ENCODE measurements at regions not wholly inside any gene's neighbourhood (a gene's known extent, or its start where the extent isn't known, plus 50 kb on each side); places are given as distances from the start of the nearest gene placed in this dataset.

DNA sequence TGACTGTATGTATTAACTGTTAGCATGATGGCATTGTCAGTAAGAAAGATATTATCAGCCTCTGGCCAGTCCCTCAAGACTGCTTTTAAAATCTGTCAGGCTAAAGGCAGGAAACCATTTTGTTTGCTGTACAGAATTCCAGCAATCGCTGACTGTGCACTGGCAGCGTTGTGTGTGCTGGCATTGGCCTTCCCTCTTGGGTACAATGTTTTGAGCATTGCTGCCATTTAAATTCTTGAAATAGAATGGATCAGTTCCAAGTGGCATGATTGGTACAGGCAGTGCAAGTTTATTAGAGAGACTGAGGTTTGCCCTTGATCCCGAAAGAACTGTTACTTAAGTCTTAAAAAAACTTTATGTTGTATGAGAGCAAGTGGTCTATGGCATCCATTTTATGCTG, 788.7 kb downstream of the OTOL1 start:
- no peaks in the 10 kb centered on the region for H3K27me3 ChIP-seq (ENCODE audit: control insufficient read depth, insufficient read depth, low read length)
- no peak for DNase-seq (ENCODE audit: low read depth in 2 of 2)
- no peak overlapping the region for H3K4me3 ChIP-seq (replicated peaks in 1 of 4; ENCODE audit: control extremely low read depth in 1 of 4, insufficient read depth in 1 of 4, low read depth in 3 of 4, low read length in 4 of 4)
- H3K9ac ChIP-seq (ENCODE audit: insufficient read depth, low read length), result no peak overlapping the region
- no peak overlapping the region for H3K4me2 ChIP-seq (ENCODE audit: extremely low read depth, insufficient read depth, low read length)
- H3K9me3 ChIP-seq (ENCODE audit: control insufficient read depth, insufficient read depth, low read depth, low read length), result no peaks in the 10 kb centered on the region
- no peaks in the 10 kb centered on the region for H3K4me1 ChIP-seq (ENCODE audit: control insufficient read depth, extremely low read depth, insufficient read depth, low read length)
- TF ChIP-seq, protein P1, sequence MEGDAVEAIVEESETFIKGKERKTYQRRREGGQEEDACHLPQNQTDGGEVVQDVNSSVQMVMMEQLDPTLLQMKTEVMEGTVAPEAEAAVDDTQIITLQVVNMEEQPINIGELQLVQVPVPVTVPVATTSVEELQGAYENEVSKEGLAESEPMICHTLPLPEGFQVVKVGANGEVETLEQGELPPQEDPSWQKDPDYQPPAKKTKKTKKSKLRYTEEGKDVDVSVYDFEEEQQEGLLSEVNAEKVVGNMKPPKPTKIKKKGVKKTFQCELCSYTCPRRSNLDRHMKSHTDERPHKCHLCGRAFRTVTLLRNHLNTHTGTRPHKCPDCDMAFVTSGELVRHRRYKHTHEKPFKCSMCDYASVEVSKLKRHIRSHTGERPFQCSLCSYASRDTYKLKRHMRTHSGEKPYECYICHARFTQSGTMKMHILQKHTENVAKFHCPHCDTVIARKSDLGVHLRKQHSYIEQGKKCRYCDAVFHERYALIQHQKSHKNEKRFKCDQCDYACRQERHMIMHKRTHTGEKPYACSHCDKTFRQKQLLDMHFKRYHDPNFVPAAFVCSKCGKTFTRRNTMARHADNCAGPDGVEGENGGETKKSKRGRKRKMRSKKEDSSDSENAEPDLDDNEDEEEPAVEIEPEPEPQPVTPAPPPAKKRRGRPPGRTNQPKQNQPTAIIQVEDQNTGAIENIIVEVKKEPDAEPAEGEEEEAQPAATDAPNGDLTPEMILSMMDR (conservative IDR thresholded peaks at IDR 0.05 in 1 of 2, IDR thresholded peaks at IDR 0.05 in 1 of 2; ENCODE audit: low read depth in 1 of 2, low read length in 2 of 2), result no peak
- no peak for TF ChIP-seq EZH2 (IDR thresholded peaks at IDR 0.05; ENCODE audit: low read length, missing control alignments)
- H3K27ac ChIP-seq (ENCODE audit: insufficient read depth, low read length), result no peak overlapping the region
- no peaks in the 10 kb centered on the region for H3K79me2 ChIP-seq (ENCODE audit: control insufficient read depth, insufficient read depth, low read length)
- no peaks in the 10 kb centered on the region for H3K36me3 ChIP-seq (ENCODE audit: control insufficient read depth, insufficient read depth, low read length)
- no peaks in the 10 kb centered on the region for H4K20me1 ChIP-seq (ENCODE audit: control insufficient read depth, extremely low read depth, insufficient read depth, low read length)
- no peak overlapping the region for H2AFZ ChIP-seq (ENCODE audit: low read length)

DNA sequence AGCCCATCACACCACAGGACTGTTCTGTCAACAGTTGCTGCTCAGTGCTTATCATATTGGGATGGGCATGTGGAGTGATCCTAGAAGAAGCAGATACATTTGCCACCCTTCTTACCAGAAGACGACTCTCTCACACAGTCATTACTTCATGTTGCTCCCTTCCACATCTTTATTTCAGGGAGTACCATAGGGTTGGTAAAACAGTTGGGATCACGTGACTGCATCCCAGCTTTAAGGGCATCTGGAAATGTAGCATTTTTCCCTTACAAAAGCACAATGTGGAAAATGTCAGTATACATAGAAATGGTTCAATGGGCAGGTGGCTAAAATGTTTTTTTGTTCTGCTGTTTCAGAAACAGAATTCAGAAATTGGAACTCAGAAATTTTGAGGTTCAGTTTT, 791.0 kb downstream of the OTOL1 start:
- Histone ChIP-seq H3K4me3 (replicated peaks in 1 of 4; ENCODE audit: control extremely low read depth in 1 of 4, insufficient read depth in 1 of 4, low read depth in 3 of 4, low read length in 4 of 4) (no peak overlapping the region), H2AFZ (ENCODE audit: low read length) (no peak overlapping the region), H3K4me1 (ENCODE audit: control insufficient read depth, extremely low read depth, insufficient read depth, low read length) (no peaks in the 10 kb centered on the region), H4K20me1 (ENCODE audit: control insufficient read depth, extremely low read depth, insufficient read depth, low read length) (no peaks in the 10 kb centered on the region), H3K4me2 (ENCODE audit: extremely low read depth, insufficient read depth, low read length) (no peak overlapping the region), H3K36me3 (ENCODE audit: control insufficient read depth, insufficient read depth, low read length) (no peaks in the 10 kb centered on the region), H3K9ac (ENCODE audit: insufficient read depth, low read length) (no peak overlapping the region), H3K9me3 (ENCODE audit: control insufficient read depth, insufficient read depth, low read depth, low read length) (no peaks in the 10 kb centered on the region), H3K27me3 (ENCODE audit: control insufficient read depth, insufficient read depth, low read length) (no peaks in the 10 kb centered on the region), H3K79me2 (ENCODE audit: control insufficient read depth, insufficient read depth, low read length) (no peaks in the 10 kb centered on the region), H3K27ac (ENCODE audit: insufficient read depth, low read length) (no peak overlapping the region)
- no peak for DNase-seq (ENCODE audit: low read depth in 2 of 2)
- no peak for TF ChIP-seq EZH2 (IDR thresholded peaks at IDR 0.05; ENCODE audit: low read length, missing control alignments)
- TF ChIP-seq, protein P1 (conservative IDR thresholded peaks at IDR 0.05 in 1 of 2, IDR thresholded peaks at IDR 0.05 in 1 of 2; ENCODE audit: low read depth in 1 of 2, low read length in 2 of 2), result no peak

DNA sequence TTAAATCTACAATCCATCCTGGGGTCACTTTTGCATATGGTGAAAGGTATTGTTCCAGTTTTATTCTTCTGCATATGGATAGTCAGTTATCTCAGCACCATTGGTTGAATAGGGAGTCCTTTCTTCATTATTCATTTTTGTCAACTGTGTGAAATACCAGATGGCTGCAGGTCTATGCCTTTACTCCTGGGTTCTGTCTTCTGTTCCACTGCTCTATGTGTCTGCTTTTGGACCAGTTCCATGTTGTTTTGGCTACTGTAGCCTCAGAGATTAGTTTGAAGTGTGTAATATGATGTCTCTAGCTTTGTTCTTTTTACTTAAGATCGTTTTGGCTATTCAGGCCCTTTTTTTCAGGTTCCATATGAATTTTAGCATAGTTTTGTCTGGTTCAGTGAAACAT, 795.8 kb downstream of the OTOL1 start:
- DNase-seq (ENCODE audit: low read depth in 2 of 2), result peak in 1 of 2 donors; percentile 17
- Histone ChIP-seq H3K36me3 (ENCODE audit: control insufficient read depth, insufficient read depth, low read length) (no peaks in the 10 kb centered on the region), H3K27me3 (ENCODE audit: control insufficient read depth, insufficient read depth, low read length) (no peaks in the 10 kb centered on the region), H3K9ac (ENCODE audit: insufficient read depth, low read length) (no peak overlapping the region), H3K27ac (ENCODE audit: insufficient read depth, low read length) (no peak overlapping the region), H4K20me1 (ENCODE audit: control insufficient read depth, extremely low read depth, insufficient read depth, low read length) (no peaks in the 10 kb centered on the region), H3K79me2 (ENCODE audit: control insufficient read depth, insufficient read depth, low read length) (no peaks in the 10 kb centered on the region), H3K9me3 (ENCODE audit: control insufficient read depth, insufficient read depth, low read depth, low read length) (no peaks in the 10 kb centered on the region), H3K4me3 (replicated peaks in 1 of 4; ENCODE audit: control extremely low read depth in 1 of 4, insufficient read depth in 1 of 4, low read depth in 3 of 4, low read length in 4 of 4) (no peak overlapping the region), H3K4me1 (ENCODE audit: control insufficient read depth, extremely low read depth, insufficient read depth, low read length) (no peaks in the 10 kb centered on the region), H2AFZ (ENCODE audit: low read length) (no peak overlapping the region), H3K4me2 (ENCODE audit: extremely low read depth, insufficient read depth, low read length) (no peak overlapping the region)
- no peak for TF ChIP-seq EZH2 (IDR thresholded peaks at IDR 0.05; ENCODE audit: low read length, missing control alignments)
- TF ChIP-seq, protein P1 (conservative IDR thresholded peaks at IDR 0.05 in 1 of 2, IDR thresholded peaks at IDR 0.05 in 1 of 2; ENCODE audit: low read depth in 1 of 2, low read length in 2 of 2), result no peak
